HG03159 (cell line): ENCODE measurements at regions not wholly inside any gene's neighbourhood (a gene's known extent, or its start where the extent isn't known, plus 50 kb on each side); places are given as distances from the start of the nearest gene placed in this dataset.

Experiments used
- ATAC-seq: cut with Tn5 transposase; IDR thresholded peaks from one replicate; pipeline ENCODE4 v1.9.1; 2021; ENCODE audit warnings: mild to moderate bottlenecking, moderate library complexity; ENCODE audit not compliant: unreplicated experiment

- no peak for ATAC-seq
These were observed 329.7 kb downstream of the CYRIA start for GRCh38 chr2:16335947-16336346.

GRCh38 chr2:16335604-16335930 is 330.1 kb downstream of the CYRIA start:
- ATAC-seq: no peak

- no peak for ATAC-seq
These were observed 330.6 kb downstream of the CYRIA start for GRCh38 chr2:16334886-16335603.

GRCh38 chr2:16334366-16334765 is 331.3 kb downstream of the CYRIA start:
- no peak for ATAC-seq

- ATAC-seq: no peak
These were observed 332.0 kb downstream of the CYRIA start for GRCh38 chr2:16333681-16334080.

- ATAC-seq: no peak
These were observed 332.7 kb downstream of the CYRIA start for GRCh38 chr2:16332681-16333557.

- no peak for ATAC-seq
These were observed 333.9 kb downstream of the CYRIA start for GRCh38 chr2:16331772-16332171.

- no peak for ATAC-seq
These were observed 334.7 kb downstream of the CYRIA start for GRCh38 chr2:16330982-16331381.

- no peak for ATAC-seq
These were observed 335.1 kb downstream of the CYRIA start for GRCh38 chr2:16330571-16330970.

- ATAC-seq: no peak
These were observed 335.6 kb downstream of the CYRIA start for GRCh38 chr2:16330012-16330411.

- ATAC-seq: no peak
These were observed 336.2 kb downstream of the CYRIA start for GRCh38 chr2:16329421-16329820.

- no peak for ATAC-seq
These were observed 337.0 kb downstream of the CYRIA start for GRCh38 chr2:16328521-16329190.

- ATAC-seq: no peak
These were observed 338.3 kb downstream of the CYRIA start for GRCh38 chr2:16327326-16327725.

- no peak for ATAC-seq
These were observed 338.8 kb downstream of the CYRIA start for GRCh38 chr2:16326711-16327300.

- no peak for ATAC-seq
These were observed 339.6 kb downstream of the CYRIA start for GRCh38 chr2:16325976-16326510.

- ATAC-seq: no peak
These were observed 340.3 kb downstream of the CYRIA start for GRCh38 chr2:16325016-16325975.

- no peak for ATAC-seq
These were observed 341.1 kb downstream of the CYRIA start for GRCh38 chr2:16324544-16324937.

GRCh38 chr2:16323551-16324543 is 341.8 kb downstream of the CYRIA start:
- ATAC-seq: no peak

- no peak for ATAC-seq
These were observed 342.5 kb downstream of the CYRIA start for GRCh38 chr2:16323126-16323520.
